HUES6 (cell line): ENCODE measurements at regions not wholly inside any gene's neighbourhood (a gene's known extent, or its start where the extent isn't known, plus 50 kb on each side); places are given as distances from the start of the nearest gene placed in this dataset.
A peak's percentile ranks its signal among the peaks of the same experiment; 100 is the strongest.
"Not testable (repeated sequence)": the region's sequence is repeated elsewhere in the genome, so short reads cannot be mapped to it uniquely, and the experiment has no call there.

ENCODE experiments used
- H3K27ac ChIP-seq: 2 replicates; pipeline ENCODE4 v1.7.0; 2013; ENCODE audit warnings: low read depth, mild to moderate bottlenecking, low read length, inconsistent platforms
- H3K27me3 ChIP-seq: 2 replicates; pipeline ENCODE4 v1.6.1; 2013; ENCODE audit warnings: low read length; ENCODE audit not compliant: control insufficient read depth, insufficient read depth
- H3K36me3 ChIP-seq: 2 replicates; pipeline ENCODE4 v1.6.1; 2013; ENCODE audit warnings: low read length; ENCODE audit not compliant: control insufficient read depth, insufficient read depth
- H3K4me1 ChIP-seq: 2 replicates; pipeline ENCODE4 v1.6.1; 2013; ENCODE audit warnings: low read length; ENCODE audit not compliant: control insufficient read depth, insufficient read depth
- H3K4me3 ChIP-seq: 2 replicates; pipeline ENCODE4 v1.5.1; 2013; ENCODE audit warnings: low read depth, low read length
- H3K9ac ChIP-seq: one replicate; pipeline ENCODE4 v1.6.1; 2013; ENCODE audit warnings: mild to moderate bottlenecking, low read length
- H3K9me3 ChIP-seq: 2 replicates; pipeline ENCODE4 v1.6.1; 2013; ENCODE audit warnings: low read depth, low read length; ENCODE audit not compliant: control insufficient read depth, insufficient read depth

GRCh38 chr14:37994846-37995372 lies 212.8 kb upstream of the SSTR1 start:
- no peak overlapping the region for H3K9ac ChIP-seq
- H3K4me1 ChIP-seq, result peaks cover 22% of the 10 kb centered on the region
- no peaks in the 10 kb centered on the region for H3K36me3 ChIP-seq
- H3K9me3 ChIP-seq, result no peaks in the 10 kb centered on the region; the same call in 1 of the 2 replicates
- no peaks in the 10 kb centered on the region for H3K27me3 ChIP-seq
- peak overlapping the region; percentile 78 for H3K27ac ChIP-seq
- H3K4me3 ChIP-seq, result no peak overlapping the region

- Histone ChIP-seq H3K36me3 (no peaks in the 10 kb centered on the region), H3K27ac (no peak overlapping the region), H3K4me3 (no peak overlapping the region), H3K9me3 (no peaks in the 10 kb centered on the region; the same call in 1 of the 2 replicates), H3K27me3 (no peaks in the 10 kb centered on the region), H3K9ac (no peak overlapping the region), H3K4me1 (peaks cover 27% of the 10 kb centered on the region)
These were observed 210.7 kb upstream of the SSTR1 start for GRCh38 chr14:37997017-37997416.

GRCh38 chr14:38000340-38000739 lies 207.4 kb upstream of the SSTR1 start:
- Histone ChIP-seq H3K9ac (no peak overlapping the region), H3K4me3 (no peak overlapping the region), H3K27ac (no peak overlapping the region), H3K4me1 (peaks cover 20% of the 10 kb centered on the region), H3K9me3 (no peaks in the 10 kb centered on the region), H3K27me3 (no peaks in the 10 kb centered on the region), H3K36me3 (no peaks in the 10 kb centered on the region)

- H3K27me3 ChIP-seq, result no peaks in the 10 kb centered on the region
- no peaks in the 10 kb centered on the region for H3K36me3 ChIP-seq
- H3K4me1 ChIP-seq, result peaks cover 16% of the 10 kb centered on the region; the same call in 1 of the 2 replicates
- no peak overlapping the region for H3K27ac ChIP-seq
- no peaks in the 10 kb centered on the region for H3K9me3 ChIP-seq
- no peak overlapping the region for H3K4me3 ChIP-seq
- no peak overlapping the region for H3K9ac ChIP-seq
These were observed 206.2 kb upstream of the SSTR1 start for GRCh38 chr14:38001501-38001900.

- H3K27me3 ChIP-seq, result no peaks in the 10 kb centered on the region
- H3K9ac ChIP-seq, result no peak overlapping the region
- H3K9me3 ChIP-seq, result no peaks in the 10 kb centered on the region
- no peaks in the 10 kb centered on the region for H3K36me3 ChIP-seq
- no peak overlapping the region for H3K4me3 ChIP-seq
- peaks cover 16% of the 10 kb centered on the region; the same call in 1 of the 2 replicates for H3K4me1 ChIP-seq
- H3K27ac ChIP-seq, result no peak overlapping the region
These were observed 203.7 kb upstream of the SSTR1 start for GRCh38 chr14:38003746-38004609.

GRCh38 chr14:38004610-38004879 lies 203.2 kb upstream of the SSTR1 start:
- Histone ChIP-seq H3K27me3 (no peaks in the 10 kb centered on the region), H3K9me3 (no peaks in the 10 kb centered on the region; the same call in 1 of the 2 replicates), H3K27ac (no peak overlapping the region), H3K36me3 (no peaks in the 10 kb centered on the region), H3K4me1 (peaks cover 16% of the 10 kb centered on the region; the same call in 1 of the 2 replicates), H3K9ac (no peak overlapping the region), H3K4me3 (no peak overlapping the region)

- H3K4me1 ChIP-seq, H3K9ac ChIP-seq, H3K4me3 ChIP-seq, H3K27ac ChIP-seq, H3K36me3 ChIP-seq, H3K27me3 ChIP-seq: not testable (repeated sequence)
- peaks cover 53% of the 10 kb centered on the region for H3K9me3 ChIP-seq
These were observed 196.5 kb upstream of the SSTR1 start for GRCh38 chr14:38011156-38011555.

- no peaks in the 10 kb centered on the region for H3K27me3 ChIP-seq
- H3K4me3 ChIP-seq, result no peak overlapping the region
- no peak overlapping the region for H3K9ac ChIP-seq
- H3K36me3 ChIP-seq, result no peaks in the 10 kb centered on the region
- peaks cover 56% of the 10 kb centered on the region for H3K9me3 ChIP-seq
- H3K4me1 ChIP-seq, result no peaks in the 10 kb centered on the region
- H3K27ac ChIP-seq, result no peak overlapping the region
These were observed 195.6 kb upstream of the SSTR1 start for GRCh38 chr14:38012056-38012455.

- Histone ChIP-seq H3K9ac (no peak overlapping the region), H3K27ac (no peak overlapping the region), H3K4me3 (no peak overlapping the region), H3K4me1 (no peaks in the 10 kb centered on the region), H3K9me3 (peaks cover 41% of the 10 kb centered on the region), H3K36me3 (no peaks in the 10 kb centered on the region), H3K27me3 (no peaks in the 10 kb centered on the region)
These were observed 191.2 kb upstream of the SSTR1 start for GRCh38 chr14:38016497-38016896.

GRCh38 chr14:38021861-38022260 lies 185.8 kb upstream of the SSTR1 start:
- peaks cover 14% of the 10 kb centered on the region for H3K9me3 ChIP-seq
- no peak overlapping the region for H3K4me3 ChIP-seq
- H3K27ac ChIP-seq, result no peak overlapping the region
- H3K27me3 ChIP-seq, result no peaks in the 10 kb centered on the region
- no peak overlapping the region for H3K9ac ChIP-seq
- no peaks in the 10 kb centered on the region for H3K4me1 ChIP-seq
- no peaks in the 10 kb centered on the region for H3K36me3 ChIP-seq

- no peak overlapping the region for H3K9ac ChIP-seq
These were observed 184.9 kb upstream of the SSTR1 start for GRCh38 chr14:38022775-38023174.

More at GRCh38 chr14:38022775-38023174, 184.9 kb upstream of the SSTR1 start:
- no peak overlapping the region for H3K4me3 ChIP-seq
- no peaks in the 10 kb centered on the region for H3K4me1 ChIP-seq
- no peaks in the 10 kb centered on the region for H3K36me3 ChIP-seq
- peaks cover 14% of the 10 kb centered on the region for H3K9me3 ChIP-seq
- H3K27ac ChIP-seq, result no peak overlapping the region
- no peaks in the 10 kb centered on the region for H3K27me3 ChIP-seq
